Mesenteric fat pad (tissue), 1 donor: ENCODE measurements at regions not wholly inside any gene's neighbourhood (a gene's known extent, or its start where the extent isn't known, plus 50 kb on each side); places are given as distances from the start of the nearest gene placed in this dataset.
"Not testable (repeated sequence)": the region's sequence is repeated elsewhere in the genome, so short reads cannot be mapped to it uniquely, and the experiment has no call there.

Experiments
- DNase-seq: peaks from one replicate; pipeline ENCODE4 v3.0.0-alpha.2; 2020; ENCODE audit warnings: low spot score
- donor health status: DM: yes; HTN: yes; CAD: no.

GRCh38 chr2:215553946-215554345 is 118.1 kb upstream of the FN1 start:
- no peak for DNase-seq

- no peak for DNase-seq
These were observed 116.3 kb upstream of the FN1 start for GRCh38 chr2:215552144-215552580.

GRCh38 chr2:215550331-215550730 is 114.5 kb upstream of the FN1 start:
- DNase-seq: no peak

- DNase-seq: no peak
These were observed 112.8 kb upstream of the FN1 start for GRCh38 chr2:215548714-215549113.

GRCh38 chr2:215542690-215543089 is 106.8 kb upstream of the FN1 start:
- DNase-seq: no peak

GRCh38 chr2:215540658-215541057 is 104.8 kb upstream of the FN1 start:
- DNase-seq: no peak

- no peak for DNase-seq
These were observed 101.7 kb upstream of the FN1 start for GRCh38 chr2:215537611-215538010.

- no peak for DNase-seq
These were observed 100.6 kb upstream of the FN1 start for GRCh38 chr2:215536510-215536909.

GRCh38 chr2:215535741-215536140 is 99.9 kb upstream of the FN1 start:
- no peak for DNase-seq

- no peak for DNase-seq
These were observed 99.3 kb upstream of the FN1 start for GRCh38 chr2:215535125-215535668.

- not testable (repeated sequence) for DNase-seq
These were observed 97.8 kb upstream of the FN1 start for GRCh38 chr2:215533716-215534115.

GRCh38 chr2:215532844-215533243 is 97.0 kb upstream of the FN1 start:
- DNase-seq: no peak

- DNase-seq: no peak
These were observed 95.4 kb upstream of the FN1 start for GRCh38 chr2:215531284-215531683.

GRCh38 chr2:215530191-215530968 is 94.5 kb upstream of the FN1 start:
- DNase-seq: no peak

- no peak for DNase-seq
These were observed 93.4 kb upstream of the FN1 start for GRCh38 chr2:215529271-215529670.

GRCh38 chr2:215528555-215528954 is 92.7 kb upstream of the FN1 start:
- DNase-seq: no peak

GRCh38 chr2:215527736-215528135 is 91.9 kb upstream of the FN1 start:
- DNase-seq: no peak

- DNase-seq: no peak
These were observed 90.5 kb upstream of the FN1 start for GRCh38 chr2:215526341-215526740.

GRCh38 chr2:215522237-215522636 is 86.4 kb upstream of the FN1 start:
- no peak for DNase-seq

- no peak for DNase-seq
These were observed 85.2 kb upstream of the FN1 start for GRCh38 chr2:215521031-215521430.

GRCh38 chr2:215517391-215517790 is 81.5 kb upstream of the FN1 start:
- DNase-seq: no peak

GRCh38 chr2:215514516-215514915 is 78.6 kb upstream of the FN1 start:
- no peak for DNase-seq
